GM23338 (cell line): ENCODE measurements at regions not wholly inside any gene's neighbourhood (a gene's known extent, or its start where the extent isn't known, plus 50 kb on each side); places are given as distances from the start of the nearest gene placed in this dataset.

Experiments used
- ATAC-seq: fragments of 200-7000 bp; cut with Tn5 transposase; 3 replicates; pipeline ENCODE4 v1.9.1; 2020
- DNase-seq: peaks from one replicate; pipeline ENCODE4 v3.0.0-alpha.2; 2015; ENCODE audit warnings: low spot score
- H2AFZ ChIP-seq: fragments of 200-600 bp; sonication (generic); 2 replicates; pipeline ENCODE4 v1.8.0; 2016; ENCODE audit warnings: antibody characterized with exemption, mild to moderate bottlenecking, moderate library complexity
- H3F3A ChIP-seq: fragments of 200-600 bp; sonication (generic); replicated peaks from 2 replicates; pipeline ENCODE4 v1.8.0; 2017; ENCODE audit warnings: antibody characterized with exemption, mixed run types, low read depth
- H3K27ac ChIP-seq: fragments of 200-600 bp; sonication (generic); 2 replicates; pipeline ENCODE4 v1.6.1; 2016; ENCODE audit warnings: low read depth
- H3K27me3 ChIP-seq: fragments of 200-600 bp; sonication (generic); 2 replicates; pipeline ENCODE4 v1.8.0; 2016; ENCODE audit warnings: mild to moderate bottlenecking, mixed run types, moderate library complexity; ENCODE audit not compliant: insufficient read depth
- H3K36me3 ChIP-seq: fragments of 200-600 bp; sonication (generic); 2 replicates; pipeline ENCODE4 v1.8.0; 2016; ENCODE audit warnings: mild to moderate bottlenecking; ENCODE audit not compliant: insufficient read depth
- H3K4me1 ChIP-seq: fragments of 200-600 bp; sonication (generic); 2 replicates; pipeline ENCODE4 v1.8.0; 2016; ENCODE audit warnings: mild to moderate bottlenecking, moderate library complexity; ENCODE audit not compliant: insufficient read depth
- H3K4me2 ChIP-seq: fragments of 200-600 bp; sonication (generic); 2 replicates; pipeline ENCODE4 v1.7.1; 2017; ENCODE audit warnings: mixed run types
- H3K4me3 ChIP-seq: fragments of 200-600 bp; sonication (generic); 2 replicates; pipeline ENCODE4 v1.6.1; 2016; ENCODE audit warnings: mixed run types
- H3K79me2 ChIP-seq: fragments of 200-600 bp; sonication (generic); replicated peaks from 2 replicates; pipeline ENCODE4 v1.8.0; 2017; ENCODE audit warnings: mild to moderate bottlenecking; ENCODE audit not compliant: insufficient read depth
- H3K9me2 ChIP-seq: fragments of 200-600 bp; sonication (generic); 2 replicates; pipeline ENCODE4 v1.8.0; 2017; ENCODE audit not compliant: insufficient read depth
- H4K20me1 ChIP-seq: fragments of 200-600 bp; sonication (generic); replicated peaks from 2 replicates; pipeline ENCODE4 v1.8.0; 2017; ENCODE audit warnings: mild to moderate bottlenecking; ENCODE audit not compliant: insufficient read depth
- H3K27ac Mint-ChIP-seq: 2 replicates; pipeline ENCODE4 v1.8.0; 2020; ENCODE audit warnings: inconsistent platforms, mild to moderate bottlenecking, moderate library complexity, mixed read lengths
- H3K27me3 Mint-ChIP-seq: 3 replicates; pipeline ENCODE4 v1.8.0; 2022; ENCODE audit warnings: low read depth, mild to moderate bottlenecking, moderate library complexity, mixed read lengths, inconsistent platforms; ENCODE audit not compliant: insufficient read depth, poor library complexity
- H3K36me3 Mint-ChIP-seq: 3 replicates; pipeline ENCODE4 v1.8.0; 2021; ENCODE audit warnings: low read depth, mild to moderate bottlenecking, inconsistent platforms, moderate library complexity, mixed read lengths
- H3K4me1 Mint-ChIP-seq: 3 replicates; pipeline ENCODE4 v1.8.0; 2020; ENCODE audit warnings: mild to moderate bottlenecking, inconsistent platforms, mixed read lengths
- H3K4me3 Mint-ChIP-seq: 3 replicates; pipeline ENCODE4 v1.8.0; 2021; ENCODE audit warnings: moderate library complexity, mild to moderate bottlenecking, inconsistent platforms, mixed read lengths
- H3K9me3 Mint-ChIP-seq: 3 replicates; pipeline ENCODE4 v1.8.0; 2020; ENCODE audit warnings: moderate library complexity, mild to moderate bottlenecking, inconsistent platforms, mixed read lengths
- EZH2 ChIP-seq: fragments of 200-600 bp; sonication (generic); IDR thresholded peaks from one replicate; pipeline ENCODE4 v1.8.0; 2017; ENCODE audit warnings: antibody characterized with exemption, mild to moderate bottlenecking, low read depth; ENCODE audit not compliant: unreplicated experiment
- EZH2phosphoT487 ChIP-seq: fragments of 200-600 bp; sonication (generic); IDR thresholded peaks from one replicate; pipeline ENCODE4 v1.8.1; 2018; ENCODE audit warnings: antibody characterized with exemption; ENCODE audit not compliant: unreplicated experiment
- STAT1 ChIP-seq: IDR thresholded peaks from one replicate; pipeline ENCODE4 v1.6.1; 2016; ENCODE audit warnings: antibody characterized with exemption; ENCODE audit not compliant: unreplicated experiment
- ZNF331 ChIP-seq: fragments of 250-450 bp; sonication (Bioruptor Pico); IDR thresholded peaks from 2 replicates; pipeline ENCODE4 v1.5.0; 2020; ENCODE audit warnings: low read depth, mild to moderate bottlenecking, moderate library complexity
- TF ChIP-seq, protein P1 (sequence below): IDR thresholded peaks from 2 replicates; pipeline ENCODE4 v1.6.1; 2016; ENCODE audit warnings: antibody characterized with exemption
- TF ChIP-seq, protein P2 (sequence below), 2 experiments: fragments of 200-600 bp in 1 of 2; sonication (generic) in 1 of 2; conservative IDR thresholded peaks; 2 replicates each; pipeline versions ENCODE4 v1.5.1 to v1.6.1; 2016 to 2017; ENCODE audit warnings: antibody characterized with exemption in 2 of 2, low read depth in 2 of 2, mild to moderate bottlenecking in 2 of 2, moderate library complexity in 1 of 2
- TF ChIP-seq, protein P3 (sequence below): fragments of 250-450 bp; sonication (Bioruptor Pico); IDR thresholded peaks from 2 replicates; pipeline ENCODE4 v1.5.0; 2020; ENCODE audit warnings: mild to moderate bottlenecking, moderate library complexity

DNA sequence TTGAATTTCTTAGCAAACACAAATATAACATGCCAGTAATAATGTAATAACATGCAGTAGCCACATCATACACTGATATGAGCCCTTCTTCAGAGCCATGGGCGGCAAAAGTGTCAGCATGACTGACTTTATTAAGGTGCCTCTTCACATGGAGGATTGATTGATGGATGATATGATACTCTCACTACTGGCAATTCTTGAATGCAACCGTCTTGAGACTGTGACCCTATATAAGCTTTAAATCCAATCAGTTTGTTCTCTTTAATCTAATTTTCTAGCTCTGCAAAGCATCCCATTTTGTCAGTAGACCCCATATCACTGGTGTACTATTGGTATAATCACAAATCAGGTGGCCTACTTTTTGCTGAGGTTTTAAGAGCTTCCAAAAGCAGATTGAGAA, 463.7 kb upstream of the ROBO2 start:
- Histone ChIP-seq H3K4me2 (no peak overlapping the region), H2AFZ (no peak overlapping the region), H4K20me1 (no peaks in the 10 kb centered on the region), H3K4me3 (no peak overlapping the region), H3K36me3 (no peaks in the 10 kb centered on the region), H3K27ac (no peak overlapping the region), H3K9me2 (0 out of 2 replicates have a peak, but pooled peaks cover 1% of the 10 kb centered on the region), H3K27me3 (no peaks in the 10 kb centered on the region), H3F3A (no peaks in the 10 kb centered on the region), H3K4me1 (peaks cover 6% of the 10 kb centered on the region; the same call in 1 of the 2 replicates), H3K79me2 (no peaks in the 10 kb centered on the region)
- Mint-ChIP-seq H3K27ac (no peak overlapping the region), H3K36me3 (no peaks in the 10 kb centered on the region), H3K4me1 (peaks cover 5% of the 10 kb centered on the region), H3K27me3 (no peaks in the 10 kb centered on the region), H3K4me3 (no peak overlapping the region), H3K9me3 (no peaks in the 10 kb centered on the region)
- ATAC-seq (no peak), DNase-seq (no peak)
- no peak for TF ChIP-seq STAT1
- TF ChIP-seq EZH2, result no peak
- TF ChIP-seq, protein P1, sequence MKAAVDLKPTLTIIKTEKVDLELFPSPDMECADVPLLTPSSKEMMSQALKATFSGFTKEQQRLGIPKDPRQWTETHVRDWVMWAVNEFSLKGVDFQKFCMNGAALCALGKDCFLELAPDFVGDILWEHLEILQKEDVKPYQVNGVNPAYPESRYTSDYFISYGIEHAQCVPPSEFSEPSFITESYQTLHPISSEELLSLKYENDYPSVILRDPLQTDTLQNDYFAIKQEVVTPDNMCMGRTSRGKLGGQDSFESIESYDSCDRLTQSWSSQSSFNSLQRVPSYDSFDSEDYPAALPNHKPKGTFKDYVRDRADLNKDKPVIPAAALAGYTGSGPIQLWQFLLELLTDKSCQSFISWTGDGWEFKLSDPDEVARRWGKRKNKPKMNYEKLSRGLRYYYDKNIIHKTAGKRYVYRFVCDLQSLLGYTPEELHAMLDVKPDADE, result no peak
- TF ChIP-seq, protein P2, sequence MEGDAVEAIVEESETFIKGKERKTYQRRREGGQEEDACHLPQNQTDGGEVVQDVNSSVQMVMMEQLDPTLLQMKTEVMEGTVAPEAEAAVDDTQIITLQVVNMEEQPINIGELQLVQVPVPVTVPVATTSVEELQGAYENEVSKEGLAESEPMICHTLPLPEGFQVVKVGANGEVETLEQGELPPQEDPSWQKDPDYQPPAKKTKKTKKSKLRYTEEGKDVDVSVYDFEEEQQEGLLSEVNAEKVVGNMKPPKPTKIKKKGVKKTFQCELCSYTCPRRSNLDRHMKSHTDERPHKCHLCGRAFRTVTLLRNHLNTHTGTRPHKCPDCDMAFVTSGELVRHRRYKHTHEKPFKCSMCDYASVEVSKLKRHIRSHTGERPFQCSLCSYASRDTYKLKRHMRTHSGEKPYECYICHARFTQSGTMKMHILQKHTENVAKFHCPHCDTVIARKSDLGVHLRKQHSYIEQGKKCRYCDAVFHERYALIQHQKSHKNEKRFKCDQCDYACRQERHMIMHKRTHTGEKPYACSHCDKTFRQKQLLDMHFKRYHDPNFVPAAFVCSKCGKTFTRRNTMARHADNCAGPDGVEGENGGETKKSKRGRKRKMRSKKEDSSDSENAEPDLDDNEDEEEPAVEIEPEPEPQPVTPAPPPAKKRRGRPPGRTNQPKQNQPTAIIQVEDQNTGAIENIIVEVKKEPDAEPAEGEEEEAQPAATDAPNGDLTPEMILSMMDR (conservative IDR thresholded peaks at IDR 0.05; ENCODE audit: low read depth in 2 of 2), result no peak
- TF ChIP-seq, protein P3, sequence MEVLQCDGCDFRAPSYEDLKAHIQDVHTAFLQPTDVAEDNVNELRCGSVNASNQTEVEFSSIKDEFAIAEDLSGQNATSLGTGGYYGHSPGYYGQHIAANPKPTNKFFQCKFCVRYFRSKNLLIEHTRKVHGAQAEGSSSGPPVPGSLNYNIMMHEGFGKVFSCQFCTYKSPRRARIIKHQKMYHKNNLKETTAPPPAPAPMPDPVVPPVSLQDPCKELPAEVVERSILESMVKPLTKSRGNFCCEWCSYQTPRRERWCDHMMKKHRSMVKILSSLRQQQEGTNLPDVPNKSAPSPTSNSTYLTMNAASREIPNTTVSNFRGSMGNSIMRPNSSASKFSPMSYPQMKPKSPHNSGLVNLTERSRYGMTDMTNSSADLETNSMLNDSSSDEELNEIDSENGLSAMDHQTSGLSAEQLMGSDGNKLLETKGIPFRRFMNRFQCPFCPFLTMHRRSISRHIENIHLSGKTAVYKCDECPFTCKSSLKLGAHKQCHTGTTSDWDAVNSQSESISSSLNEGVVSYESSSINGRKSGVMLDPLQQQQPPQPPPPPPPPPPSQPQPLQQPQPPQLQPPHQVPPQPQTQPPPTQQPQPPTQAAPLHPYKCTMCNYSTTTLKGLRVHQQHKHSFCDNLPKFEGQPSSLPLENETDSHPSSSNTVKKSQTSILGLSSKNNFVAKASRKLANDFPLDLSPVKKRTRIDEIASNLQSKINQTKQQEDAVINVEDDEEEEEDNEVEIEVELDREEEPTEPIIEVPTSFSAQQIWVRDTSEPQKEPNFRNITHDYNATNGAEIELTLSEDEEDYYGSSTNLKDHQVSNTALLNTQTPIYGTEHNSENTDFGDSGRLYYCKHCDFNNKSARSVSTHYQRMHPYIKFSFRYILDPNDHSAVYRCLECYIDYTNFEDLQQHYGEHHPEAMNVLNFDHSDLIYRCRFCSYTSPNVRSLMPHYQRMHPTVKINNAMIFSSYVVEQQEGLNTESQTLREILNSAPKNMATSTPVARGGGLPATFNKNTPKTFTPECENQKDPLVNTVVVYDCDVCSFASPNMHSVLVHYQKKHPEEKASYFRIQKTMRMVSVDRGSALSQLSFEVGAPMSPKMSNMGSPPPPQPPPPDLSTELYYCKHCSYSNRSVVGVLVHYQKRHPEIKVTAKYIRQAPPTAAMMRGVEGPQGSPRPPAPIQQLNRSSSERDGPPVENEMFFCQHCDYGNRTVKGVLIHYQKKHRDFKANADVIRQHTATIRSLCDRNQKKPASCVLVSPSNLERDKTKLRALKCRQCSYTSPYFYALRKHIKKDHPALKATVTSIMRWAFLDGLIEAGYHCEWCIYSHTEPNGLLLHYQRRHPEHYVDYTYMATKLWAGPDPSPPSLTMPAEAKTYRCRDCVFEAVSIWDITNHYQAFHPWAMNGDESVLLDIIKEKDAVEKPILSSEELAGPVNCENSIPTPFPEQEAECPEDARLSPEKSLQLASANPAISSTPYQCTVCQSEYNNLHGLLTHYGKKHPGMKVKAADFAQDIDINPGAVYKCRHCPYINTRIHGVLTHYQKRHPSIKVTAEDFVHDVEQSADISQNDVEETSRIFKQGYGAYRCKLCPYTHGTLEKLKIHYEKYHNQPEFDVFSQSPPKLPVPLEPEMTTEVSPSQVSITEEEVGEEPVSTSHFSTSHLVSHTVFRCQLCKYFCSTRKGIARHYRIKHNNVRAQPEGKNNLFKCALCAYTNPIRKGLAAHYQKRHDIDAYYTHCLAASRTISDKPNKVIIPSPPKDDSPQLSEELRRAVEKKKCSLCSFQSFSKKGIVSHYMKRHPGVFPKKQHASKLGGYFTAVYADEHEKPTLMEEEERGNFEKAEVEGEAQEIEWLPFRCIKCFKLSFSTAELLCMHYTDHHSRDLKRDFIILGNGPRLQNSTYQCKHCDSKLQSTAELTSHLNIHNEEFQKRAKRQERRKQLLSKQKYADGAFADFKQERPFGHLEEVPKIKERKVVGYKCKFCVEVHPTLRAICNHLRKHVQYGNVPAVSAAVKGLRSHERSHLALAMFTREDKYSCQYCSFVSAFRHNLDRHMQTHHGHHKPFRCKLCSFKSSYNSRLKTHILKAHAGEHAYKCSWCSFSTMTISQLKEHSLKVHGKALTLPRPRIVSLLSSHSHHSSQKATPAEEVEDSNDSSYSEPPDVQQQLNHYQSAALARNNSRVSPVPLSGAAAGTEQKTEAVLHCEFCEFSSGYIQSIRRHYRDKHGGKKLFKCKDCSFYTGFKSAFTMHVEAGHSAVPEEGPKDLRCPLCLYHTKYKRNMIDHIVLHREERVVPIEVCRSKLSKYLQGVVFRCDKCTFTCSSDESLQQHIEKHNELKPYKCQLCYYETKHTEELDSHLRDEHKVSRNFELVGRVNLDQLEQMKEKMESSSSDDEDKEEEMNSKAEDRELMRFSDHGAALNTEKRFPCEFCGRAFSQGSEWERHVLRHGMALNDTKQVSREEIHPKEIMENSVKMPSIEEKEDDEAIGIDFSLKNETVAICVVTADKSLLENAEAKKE (CRISPR knock-in tag), result no peak
- no peak for TF ChIP-seq ZNF331 (CRISPR knock-in tag)
- TF ChIP-seq EZH2phosphoT487, result no peak
